Motor neuron (in vitro differentiated cells): ENCODE measurements at regions not wholly inside any gene's neighbourhood (a gene's known extent, or its start where the extent isn't known, plus 50 kb on each side); places are given as distances from the start of the nearest gene placed in this dataset.
A peak's percentile ranks its signal among the peaks of the same experiment; 100 is the strongest.

Experiments
- ATAC-seq, 8 experiments: fragments of 200-7000 bp; cut with Tn5 transposase; replicated peaks in 6 of 8; 2 replicates each; pipeline ENCODE4 v1.8.0; 2021; ENCODE audit warnings: mild to moderate bottlenecking in 8 of 8, moderate library complexity in 8 of 8
- H3K27ac ChIP-seq, 2 donors: fragments of 250-450 bp; sonication (Bioruptor Pico); 2 replicates each; pipeline ENCODE4 v1.9.0; 2021; ENCODE audit warnings: antibody characterized with exemption in 2 of 2, mild to moderate bottlenecking in 2 of 2, moderate library complexity in 1 of 2
- H3K4me1 ChIP-seq, 2 donors: fragments of 250-450 bp; sonication (Bioruptor Pico); replicated peaks in 1 of 2; 2 replicates each; pipeline ENCODE4 v1.6.1; 2021; ENCODE audit warnings: antibody characterized with exemption in 2 of 2, mild to moderate bottlenecking in 2 of 2, moderate library complexity in 1 of 2
- H3K4me3 ChIP-seq, 5 donors: fragments of 250-450 bp; sonication (Bioruptor Pico); 2 replicates each; pipeline ENCODE4 v1.9.0; 2021; ENCODE audit warnings: antibody characterized with exemption in 5 of 5, mild to moderate bottlenecking in 5 of 5, moderate library complexity in 4 of 5
- WGBS, 10 experiments: fragments of 450-650 bp; shearing (Covaris generic); methylation state at CpG; one replicate each; pipeline ENCODE4 v1.0.0; 2022; 5-methylcytosine and 5-hydroxymethylcytosine counted together
- in situ Hi-C, 9 experiments: fragments of 400-800 bp; cut with MboI; loops; one replicate each; pipeline ENCODE4 v1.15.0; 2021; ENCODE audit warnings: low sequenced_read_pairs in 9 of 9, low pct_unique_long_range_greater_than_20kb in 2 of 9; ENCODE audit not compliant: unreplicated experiment in 9 of 9

- no peak for ATAC-seq
- Histone ChIP-seq H3K4me1 (no peaks in the 10 kb centered on the region), H3K4me3 (no peak overlapping the region), H3K27ac (no peak overlapping the region)
- in situ Hi-C loops, result no loop called here
- WGBS, 10 experiments, result 0 to 100% (median 65%) methylated on average over 1 to 2 of the region's 2 CpGs
Measured at GRCh38 chr7:8893775-8894174, 460.4 kb downstream of the NXPH1 start.

- in situ Hi-C loops, result no loop called here
Measured at GRCh38 chr7:8906396-8907075, 473.1 kb downstream of the NXPH1 start.

GRCh38 chr7:8908889-8909288 lies 475.5 kb downstream of the NXPH1 start:
- no peak overlapping the region for H3K27ac ChIP-seq
- in situ Hi-C loops, result no loop called here
- no peak for ATAC-seq
- H3K4me3 ChIP-seq, result no peak overlapping the region
- peaks cover 0 to 13% of the 10 kb centered on the region in 2 donors for H3K4me1 ChIP-seq
- WGBS, 10 experiments, result 0 to 100% (median 57%) methylated on average over 1 of the region's 1 CpG; no CpG with 5 or more reads in 3 of the 10 experiments

More at GRCh38 chr7:8906396-8907075, 473.1 kb downstream of the NXPH1 start:
- peak in 5 of 8 experiments; percentile 41 to 90 (median 48) for ATAC-seq
- no peak overlapping the region for H3K27ac ChIP-seq
- H3K4me1 ChIP-seq, result peaks cover 0 to 13% of the 10 kb centered on the region in 2 donors
- H3K4me3 ChIP-seq, result no peak overlapping the region
- 0 to 70% (median 47%) methylated on average over 1 to 5 of the region's 6 CpGs; no CpG with 5 or more reads in 2 of the 10 experiments for WGBS, 10 experiments

GRCh38 chr7:8913682-8914081 lies 480.3 kb downstream of the NXPH1 start:
- ATAC-seq, result no peak
- Histone ChIP-seq H3K4me3 (no peak overlapping the region), H3K4me1 (no peaks in the 10 kb centered on the region), H3K27ac (no peak overlapping the region)
- in situ Hi-C loops, result no loop called here
- 10 to 100% (median 69%) methylated on average over 1 to 2 of the region's 2 CpGs; no CpG with 5 or more reads in 2 of the 10 experiments for WGBS, 10 experiments

- in situ Hi-C loops, result no loop called here
- no peak for ATAC-seq
- H3K4me3 ChIP-seq, result no peak overlapping the region
- 0 to 60% (median 17%) methylated on average over 1 of the region's 1 CpG; no CpG with 5 or more reads in 3 of the 10 experiments for WGBS, 10 experiments
- H3K27ac ChIP-seq, result no peak overlapping the region
- no peaks in the 10 kb centered on the region for H3K4me1 ChIP-seq
Measured at GRCh38 chr7:8921807-8922206, 488.4 kb downstream of the NXPH1 start.

GRCh38 chr7:8922726-8923125 lies 489.3 kb downstream of the NXPH1 start:
- in situ Hi-C loops, result no loop called here
- 0 to 100% (median 85%) methylated on average over 2 of the region's 2 CpGs; no CpG with 5 or more reads in 3 of the 10 experiments for WGBS, 10 experiments
- Histone ChIP-seq H3K4me1 (no peaks in the 10 kb centered on the region), H3K4me3 (no peak overlapping the region), H3K27ac (no peak overlapping the region)
- no peak for ATAC-seq

GRCh38 chr7:8923164-8923806 lies 489.9 kb downstream of the NXPH1 start:
- in situ Hi-C loops, result no loop called here
- no peak for ATAC-seq
- 0 to 100% (median 62%) methylated on average over 1 to 2 of the region's 2 CpGs for WGBS, 10 experiments

DNA sequence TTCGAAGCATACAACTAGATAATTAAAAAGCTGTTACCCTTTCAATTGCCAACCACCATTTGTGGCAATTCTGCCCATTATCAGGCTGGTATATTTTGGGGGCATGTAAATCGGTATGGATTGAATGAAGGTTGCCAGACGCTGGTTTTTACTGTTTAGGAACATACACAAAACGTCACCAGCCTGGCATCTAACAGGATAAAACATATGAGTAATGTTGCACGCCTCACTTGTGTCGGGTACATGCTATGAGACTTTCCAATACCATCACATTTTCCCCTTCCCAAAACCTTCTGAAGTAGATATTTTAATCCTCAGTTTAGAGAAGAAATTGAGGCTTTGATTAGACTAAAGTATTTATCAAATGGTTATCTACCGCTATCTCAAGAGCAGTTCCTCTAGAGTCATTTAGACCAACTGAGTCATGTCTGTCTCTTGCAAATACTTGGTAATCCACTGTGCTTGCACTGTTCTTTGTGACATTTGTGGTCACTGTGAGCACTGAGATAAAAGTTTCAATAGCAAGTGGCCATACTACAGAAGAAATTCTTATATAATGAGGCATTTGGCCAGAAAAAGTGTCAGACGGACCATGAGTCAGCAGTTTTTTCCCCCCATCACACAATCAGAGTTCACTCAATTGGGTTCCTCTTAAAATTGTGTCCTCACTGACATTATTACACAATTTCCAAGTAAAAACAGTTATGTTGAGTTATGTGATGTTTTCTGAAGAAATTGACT lies 498.7 kb downstream of the NXPH1 start:
- no peak for ATAC-seq
- Histone ChIP-seq H3K27ac (no peak overlapping the region), H3K4me3 (no peak overlapping the region), H3K4me1 (no peaks in the 10 kb centered on the region)
- WGBS, 10 experiments, result 20 to 100% (median 72%) methylated on average over 1 to 8 of the region's 8 CpGs
- in situ Hi-C loops, result no loop called here

More at GRCh38 chr7:8923164-8923806, 489.9 kb downstream of the NXPH1 start:
- Histone ChIP-seq H3K4me3 (no peak overlapping the region), H3K4me1 (no peaks in the 10 kb centered on the region), H3K27ac (no peak overlapping the region)

GRCh38 chr7:8932751-8933150 lies 499.3 kb downstream of the NXPH1 start:
- in situ Hi-C loops, result no loop called here
- H3K27ac ChIP-seq, result no peak overlapping the region
- H3K4me3 ChIP-seq, result no peak overlapping the region
- no peak for ATAC-seq
- H3K4me1 ChIP-seq, result no peaks in the 10 kb centered on the region
- WGBS, 10 experiments, result 9 to 100% (median 80%) methylated on average over 1 to 2 of the region's 2 CpGs; no CpG with 5 or more reads in 1 of the 10 experiments

- in situ Hi-C loops, result no loop called here
- Histone ChIP-seq H3K4me1 (no peaks in the 10 kb centered on the region), H3K27ac (no peak overlapping the region), H3K4me3 (no peak overlapping the region)
- ATAC-seq, result no peak
- WGBS, 10 experiments, result 0 to 83% (median 71%) methylated on average over 1 to 2 of the region's 2 CpGs; no CpG with 5 or more reads in 3 of the 10 experiments
Measured at GRCh38 chr7:8937204-8937603, 503.8 kb downstream of the NXPH1 start.

GRCh38 chr7:8938044-8938805 lies 504.8 kb downstream of the NXPH1 start:
- no peak for ATAC-seq
- H3K4me1 ChIP-seq, result no peaks in the 10 kb centered on the region
- in situ Hi-C loops, result no loop called here
- H3K4me3 ChIP-seq, result no peak overlapping the region
- no peak overlapping the region for H3K27ac ChIP-seq
- WGBS, 10 experiments, result 1 to 90% (median 76%) methylated on average over 4 to 9 of the region's 9 CpGs

DNA sequence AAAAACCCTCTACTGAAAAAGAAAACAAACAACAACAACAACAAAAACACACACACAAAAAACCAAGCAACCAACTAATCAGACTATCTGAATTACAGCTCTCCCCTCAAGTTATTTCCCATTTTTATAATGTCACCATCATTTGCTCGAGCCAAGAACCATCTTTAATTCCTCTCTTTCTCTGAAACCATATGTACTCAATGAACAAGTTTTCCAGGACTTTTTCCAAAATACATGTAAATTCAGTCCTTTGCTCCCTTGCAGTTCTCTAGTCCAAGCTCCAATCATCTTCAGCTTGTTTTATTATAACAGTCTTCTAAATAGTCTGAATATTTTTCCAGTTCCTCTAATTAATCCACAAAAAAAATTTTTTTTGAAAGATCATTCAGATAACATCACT lies 506.0 kb downstream of the NXPH1 start:
- no peak overlapping the region for H3K27ac ChIP-seq
- no peak overlapping the region for H3K4me3 ChIP-seq
- WGBS, 10 experiments, result 0 to 83% (median 40%) methylated on average over 1 of the region's 1 CpG; no CpG with 5 or more reads in 1 of the 10 experiments
- H3K4me1 ChIP-seq, result no peaks in the 10 kb centered on the region
- ATAC-seq, result no peak
- in situ Hi-C loops, result no loop called here

DNA sequence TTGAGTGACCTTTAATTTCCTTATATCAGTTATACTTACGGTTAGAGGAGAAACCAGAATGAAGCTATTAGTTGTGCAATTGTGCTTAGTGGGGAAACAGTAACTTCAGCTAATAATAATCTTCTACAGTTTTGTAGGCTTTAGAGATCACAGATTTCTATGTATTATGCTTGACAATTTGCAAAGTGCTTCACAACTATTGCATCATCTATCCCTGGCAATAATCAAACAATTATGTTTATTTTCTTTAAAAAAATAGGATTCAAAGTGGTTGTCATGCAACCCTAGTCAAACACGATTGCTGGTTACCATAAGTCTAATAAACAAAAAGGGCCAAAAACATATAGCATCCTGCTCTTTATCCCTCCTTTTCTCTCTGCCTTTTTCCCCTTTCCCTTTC lies 530.3 kb downstream of the NXPH1 start:
- in situ Hi-C loops, result no loop called here
- WGBS, 10 experiments, result 0 to 100% (median 60%) methylated on average over 1 to 2 of the region's 2 CpGs
- ATAC-seq, result no peak

More for the DNA sequence above, 530.3 kb downstream of the NXPH1 start:
- no peak overlapping the region for H3K4me3 ChIP-seq
- peaks cover 0 to 10% of the 10 kb centered on the region in 2 donors for H3K4me1 ChIP-seq
- H3K27ac ChIP-seq, result no peak overlapping the region
